Activated CD4-positive, alpha-beta T cell treated with anti-CD3 and anti-CD28 coated beads, Interleukin-2, amount 50 U/mL, for 1 hour (primary cell): ENCODE measurements at regions not wholly inside any gene's neighbourhood (a gene's known extent, or its start where the extent isn't known, plus 50 kb on each side); places are given as distances from the start of the nearest gene placed in this dataset.
"Not testable (repeated sequence)": the region's sequence is repeated elsewhere in the genome, so short reads cannot be mapped to it uniquely, and the experiment has no call there.

Experiments used
- DNase-seq: peaks from one replicate; pipeline ENCODE4 v3.0.0-alpha.2; 2020

- no peak for DNase-seq
These were observed 74.0 kb downstream of the MAB21L3 start for GRCh38 chr1:116185161-116185701.

GRCh38 chr1:116189481-116189880 is 78.3 kb downstream of the MAB21L3 start:
- DNase-seq, result no peak

GRCh38 chr1:116191294-116191693 is 80.1 kb downstream of the MAB21L3 start:
- no peak for DNase-seq

- no peak for DNase-seq
These were observed 82.6 kb downstream of the MAB21L3 start for GRCh38 chr1:116193768-116194167.

- DNase-seq, result no peak
These were observed 83.4 kb downstream of the MAB21L3 start for GRCh38 chr1:116194568-116194967.

GRCh38 chr1:116195077-116195868 is 84.1 kb downstream of the MAB21L3 start:
- DNase-seq, result no peak

GRCh38 chr1:116200343-116200742 is 89.1 kb downstream of the MAB21L3 start:
- DNase-seq, result not testable (repeated sequence)

GRCh38 chr1:116201911-116202310 is 90.7 kb downstream of the MAB21L3 start:
- DNase-seq, result no peak

GRCh38 chr1:116203181-116203723 is 92.1 kb downstream of the MAB21L3 start:
- DNase-seq, result no peak

GRCh38 chr1:116203920-116204319 is 92.7 kb downstream of the MAB21L3 start:
- DNase-seq, result no peak

GRCh38 chr1:116205941-116206679 is 94.9 kb downstream of the MAB21L3 start:
- no peak for DNase-seq

GRCh38 chr1:116207126-116207735 is 96.0 kb downstream of the MAB21L3 start:
- no peak for DNase-seq

GRCh38 chr1:116208136-116208535 is 96.9 kb downstream of the MAB21L3 start:
- DNase-seq, result no peak

- no peak for DNase-seq
These were observed 100.1 kb downstream of the MAB21L3 start for GRCh38 chr1:116211294-116211693.

- DNase-seq, result no peak
These were observed 107.7 kb downstream of the MAB21L3 start for GRCh38 chr1:116218922-116219321.

GRCh38 chr1:116219651-116220434 is 108.6 kb downstream of the MAB21L3 start:
- DNase-seq, result no peak

- no peak for DNase-seq
These were observed 112.9 kb downstream of the MAB21L3 start for GRCh38 chr1:116224111-116224510.

- no peak for DNase-seq
These were observed 113.4 kb downstream of the MAB21L3 start for GRCh38 chr1:116224561-116224960.

- DNase-seq, result no peak
These were observed 114.8 kb downstream of the MAB21L3 start for GRCh38 chr1:116226017-116226416.

GRCh38 chr1:116228511-116228910 is 117.3 kb downstream of the MAB21L3 start:
- no peak for DNase-seq

GRCh38 chr1:116230712-116231111 is 119.5 kb downstream of the MAB21L3 start:
- DNase-seq, result no peak

- DNase-seq, result no peak
These were observed 120.6 kb downstream of the MAB21L3 start for GRCh38 chr1:116231752-116232151.
